Fibroblast of mammary gland (primary cell): ENCODE measurements at regions not wholly inside any gene's neighbourhood (a gene's known extent, or its start where the extent isn't known, plus 50 kb on each side); places are given as distances from the start of the nearest gene placed in this dataset.

Experiments used
- DNase-seq: peaks from one replicate; pipeline ENCODE4 v3.0.0-alpha.2; 2010; ENCODE audit warnings: low read depth
- H3K4me3 ChIP-seq: 2 replicates; pipeline ENCODE4 v1.5.1; 2011; ENCODE audit warnings: low read depth, mild to moderate bottlenecking, low read length, moderate library complexity; ENCODE audit not compliant: control insufficient read depth
- CTCF ChIP-seq: conservative IDR thresholded peaks from 2 replicates; pipeline ENCODE4 v1.5.1; 2011; ENCODE audit warnings: low read depth, low read length, inconsistent platforms; ENCODE audit not compliant: control insufficient read depth, insufficient read depth

GRCh38 chr18:61183798-61184197 is 149.4 kb upstream of the CDH20 start:
- H3K4me3 ChIP-seq: no peak overlapping the region
- DNase-seq: no peak
- no peak for TF ChIP-seq CTCF

- DNase-seq: no peak
- TF ChIP-seq CTCF: no peak
- no peak overlapping the region for H3K4me3 ChIP-seq
These were observed 145.3 kb upstream of the CDH20 start for GRCh38 chr18:61187971-61188370.

- no peak for TF ChIP-seq CTCF
- no peak for DNase-seq
- H3K4me3 ChIP-seq: no peak overlapping the region
These were observed 143.9 kb upstream of the CDH20 start for GRCh38 chr18:61189376-61189775.

- no peak overlapping the region for H3K4me3 ChIP-seq
- TF ChIP-seq CTCF: no peak
- no peak for DNase-seq
These were observed 138.5 kb upstream of the CDH20 start for GRCh38 chr18:61194726-61195125.

- TF ChIP-seq CTCF: no peak
- H3K4me3 ChIP-seq: no peak overlapping the region
- DNase-seq: no peak
These were observed 136.5 kb upstream of the CDH20 start for GRCh38 chr18:61196750-61197149.

- no peak overlapping the region for H3K4me3 ChIP-seq
- no peak for DNase-seq
These were observed 134.7 kb upstream of the CDH20 start for GRCh38 chr18:61198486-61198885.

More at GRCh38 chr18:61198486-61198885, 134.7 kb upstream of the CDH20 start:
- TF ChIP-seq CTCF: no peak
